22Rv1 (cell line): ENCODE measurements at regions not wholly inside any gene's neighbourhood (a gene's known extent, or its start where the extent isn't known, plus 50 kb on each side); places are given as distances from the start of the nearest gene placed in this dataset.

ENCODE experiments used
- ZFX ChIP-seq: fragments of 450-650 bp; IDR thresholded peaks from 2 replicates; pipeline ENCODE4 v1.6.1; 2017; ENCODE audit warnings: antibody characterized with exemption, borderline replicate concordance
- TF ChIP-seq, protein P1 (sequence below): fragments of 450-650 bp; IDR thresholded peaks from 2 replicates; pipeline ENCODE4 v1.5.1; 2017; ENCODE audit warnings: mild to moderate bottlenecking

DNA sequence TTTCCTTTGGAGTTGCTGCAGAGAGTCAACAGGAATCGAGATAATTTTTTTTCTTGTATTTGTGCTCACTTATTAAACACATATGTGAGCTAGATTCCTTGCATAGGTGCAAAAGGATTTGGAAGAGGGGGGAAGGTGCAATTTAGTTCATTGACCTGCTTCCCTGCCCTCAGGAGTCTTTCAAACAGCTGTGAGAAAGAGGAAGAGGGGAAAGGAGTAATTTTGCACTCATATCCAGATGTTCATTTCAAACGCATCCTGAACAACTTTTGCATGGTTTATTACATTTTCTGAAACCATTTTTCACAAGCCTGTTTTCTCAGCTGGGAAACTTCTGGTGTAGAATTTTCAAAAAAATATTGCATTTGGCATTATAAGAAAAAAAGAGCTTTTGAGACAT, 795.0 kb downstream of the MAFB start:
- TF ChIP-seq, protein P1, sequence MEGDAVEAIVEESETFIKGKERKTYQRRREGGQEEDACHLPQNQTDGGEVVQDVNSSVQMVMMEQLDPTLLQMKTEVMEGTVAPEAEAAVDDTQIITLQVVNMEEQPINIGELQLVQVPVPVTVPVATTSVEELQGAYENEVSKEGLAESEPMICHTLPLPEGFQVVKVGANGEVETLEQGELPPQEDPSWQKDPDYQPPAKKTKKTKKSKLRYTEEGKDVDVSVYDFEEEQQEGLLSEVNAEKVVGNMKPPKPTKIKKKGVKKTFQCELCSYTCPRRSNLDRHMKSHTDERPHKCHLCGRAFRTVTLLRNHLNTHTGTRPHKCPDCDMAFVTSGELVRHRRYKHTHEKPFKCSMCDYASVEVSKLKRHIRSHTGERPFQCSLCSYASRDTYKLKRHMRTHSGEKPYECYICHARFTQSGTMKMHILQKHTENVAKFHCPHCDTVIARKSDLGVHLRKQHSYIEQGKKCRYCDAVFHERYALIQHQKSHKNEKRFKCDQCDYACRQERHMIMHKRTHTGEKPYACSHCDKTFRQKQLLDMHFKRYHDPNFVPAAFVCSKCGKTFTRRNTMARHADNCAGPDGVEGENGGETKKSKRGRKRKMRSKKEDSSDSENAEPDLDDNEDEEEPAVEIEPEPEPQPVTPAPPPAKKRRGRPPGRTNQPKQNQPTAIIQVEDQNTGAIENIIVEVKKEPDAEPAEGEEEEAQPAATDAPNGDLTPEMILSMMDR: no peak
- TF ChIP-seq ZFX: no peak
